ENCODE measurements at regions not wholly inside any gene's neighbourhood (a gene's known extent, or its start where the extent isn't known, plus 50 kb on each side); places are given as distances from the start of the nearest gene placed in this dataset.
"Not testable (repeated sequence)": the region's sequence is repeated elsewhere in the genome, so short reads cannot be mapped to it uniquely, and the experiment has no call there.

GRCh38 chr9:104195142-104195541 lies 101.0 kb downstream of the SMC2 start:
- H3K27ac ChIP-seq (ENCODE audit: low read depth, low read length); H3K4me1 ChIP-seq (ENCODE audit: control insufficient read depth, insufficient read depth, low read length, unreplicated experiment); H2AFZ ChIP-seq (ENCODE audit: low read length, unreplicated experiment); H3K36me3 ChIP-seq (ENCODE audit: insufficient read depth, low read length); H3K27me3 ChIP-seq (ENCODE audit: insufficient read depth, low read length); H3K79me2 ChIP-seq (ENCODE audit: control insufficient read depth, insufficient read depth, low read length, unreplicated experiment); H3K4me3 ChIP-seq (ENCODE audit: low read depth, low read length): not testable (repeated sequence)

- Histone ChIP-seq H3K36me3 (ENCODE audit: insufficient read depth, low read length) (no peaks in the 10 kb centered on the region), H3K79me2 (ENCODE audit: control insufficient read depth, insufficient read depth, low read length, unreplicated experiment) (no peaks in the 10 kb centered on the region), H3K27me3 (ENCODE audit: insufficient read depth, low read length) (no peaks in the 10 kb centered on the region; the same call in 1 of the 2 replicates), H3K4me3 (ENCODE audit: low read depth, low read length) (no peak overlapping the region), H2AFZ (ENCODE audit: low read length, unreplicated experiment) (no peak overlapping the region), H3K4me1 (ENCODE audit: control insufficient read depth, insufficient read depth, low read length, unreplicated experiment) (no peaks in the 10 kb centered on the region), H3K27ac (ENCODE audit: low read depth, low read length) (no peak overlapping the region)
Observed at GRCh38 chr9:104200456-104200994, 106.4 kb downstream of the SMC2 start.

- Histone ChIP-seq H3K36me3 (ENCODE audit: insufficient read depth, low read length) (no peaks in the 10 kb centered on the region), H3K4me1 (ENCODE audit: control insufficient read depth, insufficient read depth, low read length, unreplicated experiment) (no peaks in the 10 kb centered on the region), H3K27me3 (ENCODE audit: insufficient read depth, low read length) (no peaks in the 10 kb centered on the region; the same call in 1 of the 2 replicates), H3K27ac (ENCODE audit: low read depth, low read length) (no peak overlapping the region), H3K79me2 (ENCODE audit: control insufficient read depth, insufficient read depth, low read length, unreplicated experiment) (no peaks in the 10 kb centered on the region), H2AFZ (ENCODE audit: low read length, unreplicated experiment) (no peak overlapping the region), H3K4me3 (ENCODE audit: low read depth, low read length) (no peak overlapping the region)
Observed at GRCh38 chr9:104206766-104207165, 112.7 kb downstream of the SMC2 start.

- no peak overlapping the region for H3K4me3 ChIP-seq (ENCODE audit: low read depth, low read length)
- no peak overlapping the region for H3K27ac ChIP-seq (ENCODE audit: low read depth, low read length)
- H3K36me3 ChIP-seq (ENCODE audit: insufficient read depth, low read length) = no peaks in the 10 kb centered on the region
- no peaks in the 10 kb centered on the region for H3K27me3 ChIP-seq (ENCODE audit: insufficient read depth, low read length)
- H2AFZ ChIP-seq (ENCODE audit: low read length, unreplicated experiment) = no peak overlapping the region
- no peaks in the 10 kb centered on the region for H3K4me1 ChIP-seq (ENCODE audit: control insufficient read depth, insufficient read depth, low read length, unreplicated experiment)
- no peaks in the 10 kb centered on the region for H3K79me2 ChIP-seq (ENCODE audit: control insufficient read depth, insufficient read depth, low read length, unreplicated experiment)
Observed at GRCh38 chr9:104209387-104209786, 115.3 kb downstream of the SMC2 start.

GRCh38 chr9:104227108-104227507 lies 133.0 kb downstream of the SMC2 start:
- no peak overlapping the region for H2AFZ ChIP-seq (ENCODE audit: low read length, unreplicated experiment)
- no peaks in the 10 kb centered on the region for H3K36me3 ChIP-seq (ENCODE audit: insufficient read depth, low read length)
- no peaks in the 10 kb centered on the region for H3K79me2 ChIP-seq (ENCODE audit: control insufficient read depth, insufficient read depth, low read length, unreplicated experiment)
- no peaks in the 10 kb centered on the region for H3K27me3 ChIP-seq (ENCODE audit: insufficient read depth, low read length)
- peaks cover 8% of the 10 kb centered on the region for H3K4me1 ChIP-seq (ENCODE audit: control insufficient read depth, insufficient read depth, low read length, unreplicated experiment)
- no peak overlapping the region for H3K4me3 ChIP-seq (ENCODE audit: low read depth, low read length)
- no peak overlapping the region for H3K27ac ChIP-seq (ENCODE audit: low read depth, low read length)

- Histone ChIP-seq H3K36me3 (ENCODE audit: insufficient read depth, low read length) (no peaks in the 10 kb centered on the region), H3K79me2 (ENCODE audit: control insufficient read depth, insufficient read depth, low read length, unreplicated experiment) (no peaks in the 10 kb centered on the region), H3K4me3 (ENCODE audit: low read depth, low read length) (no peak overlapping the region), H2AFZ (ENCODE audit: low read length, unreplicated experiment) (no peak overlapping the region), H3K27me3 (ENCODE audit: insufficient read depth, low read length) (no peaks in the 10 kb centered on the region), H3K4me1 (ENCODE audit: control insufficient read depth, insufficient read depth, low read length, unreplicated experiment) (peaks cover 20% of the 10 kb centered on the region), H3K27ac (ENCODE audit: low read depth, low read length) (peak overlapping the region; percentile 85)
Observed at GRCh38 chr9:104232781-104233341, 138.8 kb downstream of the SMC2 start.

GRCh38 chr9:104233366-104233765 lies 139.3 kb downstream of the SMC2 start:
- H2AFZ ChIP-seq (ENCODE audit: low read length, unreplicated experiment) = no peak overlapping the region

GRCh38 chr9:104234632-104235337 lies 140.7 kb downstream of the SMC2 start:
- not testable (repeated sequence) for H3K27me3 ChIP-seq (ENCODE audit: insufficient read depth, low read length); H3K36me3 ChIP-seq (ENCODE audit: insufficient read depth, low read length); H2AFZ ChIP-seq (ENCODE audit: low read length, unreplicated experiment); H3K27ac ChIP-seq (ENCODE audit: low read depth, low read length); H3K4me3 ChIP-seq (ENCODE audit: low read depth, low read length); H3K79me2 ChIP-seq (ENCODE audit: control insufficient read depth, insufficient read depth, low read length, unreplicated experiment)
- H3K4me1 ChIP-seq (ENCODE audit: control insufficient read depth, insufficient read depth, low read length, unreplicated experiment) = peaks cover 20% of the 10 kb centered on the region

More at GRCh38 chr9:104233366-104233765, 139.3 kb downstream of the SMC2 start:
- Histone ChIP-seq H3K36me3 (ENCODE audit: insufficient read depth, low read length) (no peaks in the 10 kb centered on the region), H3K27me3 (ENCODE audit: insufficient read depth, low read length) (no peaks in the 10 kb centered on the region), H3K4me1 (ENCODE audit: control insufficient read depth, insufficient read depth, low read length, unreplicated experiment) (peaks cover 20% of the 10 kb centered on the region), H3K27ac (ENCODE audit: low read depth, low read length) (peak overlapping the region; percentile 85), H3K4me3 (ENCODE audit: low read depth, low read length) (no peak overlapping the region), H3K79me2 (ENCODE audit: control insufficient read depth, insufficient read depth, low read length, unreplicated experiment) (no peaks in the 10 kb centered on the region)

GRCh38 chr9:104235347-104236120 lies 141.4 kb downstream of the SMC2 start:
- H3K27me3 ChIP-seq (ENCODE audit: insufficient read depth, low read length); H2AFZ ChIP-seq (ENCODE audit: low read length, unreplicated experiment); H3K27ac ChIP-seq (ENCODE audit: low read depth, low read length); H3K36me3 ChIP-seq (ENCODE audit: insufficient read depth, low read length); H3K4me3 ChIP-seq (ENCODE audit: low read depth, low read length); H3K79me2 ChIP-seq (ENCODE audit: control insufficient read depth, insufficient read depth, low read length, unreplicated experiment): not testable (repeated sequence)
- peaks cover 20% of the 10 kb centered on the region for H3K4me1 ChIP-seq (ENCODE audit: control insufficient read depth, insufficient read depth, low read length, unreplicated experiment)

- H3K4me3 ChIP-seq (ENCODE audit: low read depth, low read length) = no peak overlapping the region
- H3K27ac ChIP-seq (ENCODE audit: low read depth, low read length) = no peak overlapping the region
- no peaks in the 10 kb centered on the region for H3K27me3 ChIP-seq (ENCODE audit: insufficient read depth, low read length)
- H3K36me3 ChIP-seq (ENCODE audit: insufficient read depth, low read length) = no peaks in the 10 kb centered on the region
- H2AFZ ChIP-seq (ENCODE audit: low read length, unreplicated experiment) = no peak overlapping the region
- peaks cover 6% of the 10 kb centered on the region for H3K4me1 ChIP-seq (ENCODE audit: control insufficient read depth, insufficient read depth, low read length, unreplicated experiment)
- H3K79me2 ChIP-seq (ENCODE audit: control insufficient read depth, insufficient read depth, low read length, unreplicated experiment) = no peaks in the 10 kb centered on the region
Observed at GRCh38 chr9:104238668-104239067, 144.6 kb downstream of the SMC2 start.
